ENCODE measurements at regions not wholly inside any gene's neighbourhood (a gene's known extent, or its start where the extent isn't known, plus 50 kb on each side); places are given as distances from the start of the nearest gene placed in this dataset.

- TF ChIP-seq CTCF (IDR thresholded peaks at IDR 0.05): no peak
- no peak for TF ChIP-seq ZFX (IDR thresholded peaks at IDR 0.05; ENCODE audit: borderline replicate concordance)
These were observed 631.7 kb upstream of the CCDC54 start for GRCh38 chr3:106745344-106746168.

Measured in 22Rv1 (cell line).